Panc1 (cell line): ENCODE measurements at regions not wholly inside any gene's neighbourhood (a gene's known extent, or its start where the extent isn't known, plus 50 kb on each side); places are given as distances from the start of the nearest gene placed in this dataset.

Experiments used
- ATAC-seq: fragments of 200-7000 bp; cut with Tn5 transposase; 2 replicates; pipeline ENCODE4 v1.9.1; 2020; ENCODE audit warnings: mild to moderate bottlenecking, moderate library complexity
- BruUV-seq: library from RNA; stranded (reverse); fragments of 400-500 nt; replicated peaks from 2 replicates; lab custom pipeline; 2021; lab: Mats Ljungman, UMichigan
- CTCF ChIA-PET: fragments of 300-600 bp; sonication (Branson Sonifier 250); formaldehyde crosslinking; loops from one replicate; lab custom pipeline; 2022; ENCODE audit warnings: antibody characterized with exemption; lab: Charles Lee
- POLR2A ChIA-PET: fragments of 300-600 bp; sonication (Branson Sonifier 250); formaldehyde crosslinking; loops from one replicate; lab custom pipeline; 2022; ENCODE audit warnings: antibody characterized with exemption; lab: Charles Lee
- DNase-seq: peaks from one replicate; pipeline ENCODE4 v3.0.0-alpha.2; 2010; ENCODE audit warnings: low read depth, low spot score
- H3K27ac ChIP-seq: 2 replicates; pipeline ENCODE4 v1.5.1; 2011; ENCODE audit warnings: mild to moderate bottlenecking, low read length, inconsistent platforms
- H3K27me3 ChIP-seq: fragments of 200-500 bp; sonication (Bioruptor generic); 2 replicates; pipeline ENCODE4 v1.6.0; 2014; ENCODE audit warnings: low read length, inconsistent platforms; ENCODE audit not compliant: control insufficient read depth, insufficient read depth
- H3K36me3 ChIP-seq: fragments of 200-500 bp; sonication (Bioruptor generic); 2 replicates; pipeline ENCODE4 v1.5.1; 2014; ENCODE audit warnings: inconsistent platforms, mild to moderate bottlenecking, low read length, moderate library complexity; ENCODE audit not compliant: control insufficient read depth, insufficient read depth
- H3K4me1 ChIP-seq: 2 replicates; pipeline ENCODE4 v1.5.1; 2011; ENCODE audit warnings: inconsistent platforms, mild to moderate bottlenecking, low read length, moderate library complexity; ENCODE audit not compliant: control insufficient read depth, insufficient read depth
- H3K4me3 ChIP-seq, 2 experiments: 2 replicates each; pipeline ENCODE4 v1.5.1; 2011 to 2012; ENCODE audit warnings: low read depth in 2 of 2, low read length in 2 of 2, mild to moderate bottlenecking in 2 of 2, inconsistent platforms in 1 of 2, moderate library complexity in 1 of 2
- H3K9me3 ChIP-seq: fragments of 200-500 bp; sonication (Bioruptor generic); 2 replicates; pipeline ENCODE4 v1.5.1; 2014; ENCODE audit warnings: low read depth, mild to moderate bottlenecking, inconsistent platforms, low read length, moderate library complexity; ENCODE audit not compliant: control insufficient read depth, insufficient read depth
- CTCF ChIP-seq: fragments of 450-650 bp; IDR thresholded peaks from 2 replicates; pipeline ENCODE4 v1.5.1; 2017; ENCODE audit warnings: mild to moderate bottlenecking
- POLR2AphosphoS5 ChIP-seq: IDR thresholded peaks from 2 replicates; pipeline ENCODE4 v1.6.1; 2012; ENCODE audit warnings: mild to moderate bottlenecking, low read depth, low read length, moderate library complexity
- REST ChIP-seq, 2 experiments: IDR thresholded peaks; 2 replicates each; pipeline ENCODE4 v1.6.1; 2011 to 2012; ENCODE audit warnings: low read depth in 2 of 2, control low read depth in 1 of 2, low read length in 1 of 2, mild to moderate bottlenecking in 1 of 2, moderate library complexity in 1 of 2; ENCODE audit not compliant: insufficient read depth in 1 of 2
- SIN3A ChIP-seq: IDR thresholded peaks from 2 replicates; pipeline ENCODE4 v1.6.1; 2012; ENCODE audit warnings: low read depth, mild to moderate bottlenecking, low read length, moderate library complexity, borderline replicate concordance; ENCODE audit not compliant: insufficient read depth
- TCF7L2 ChIP-seq: IDR thresholded peaks from 2 replicates; pipeline ENCODE4 v1.6.1; 2011; ENCODE audit warnings: mild to moderate bottlenecking, low read depth, low read length, inconsistent platforms
- in situ Hi-C: cut with HindIII; loops from 2 replicates; pipeline ENCODE4 v1.10.0; 2016; ENCODE audit warnings: low sequenced_read_pairs, low pct_unique_long_range_greater_than_20kb
- intact Hi-C: fragments of 100-400 bp; cut with micrococcal nuclease; formaldehyde crosslinking; loops from one replicate; pipeline ENCODE4 v1.10.0; 2022; ENCODE audit not compliant: unreplicated experiment

GRCh38 chr11:122604621-122605020 lies 50.9 kb upstream of the UBASH3B start:
- H3K9me3 ChIP-seq = no peaks in the 10 kb centered on the region
- no peaks in the 10 kb centered on the region for H3K36me3 ChIP-seq
- ATAC-seq (no peak), DNase-seq (no peak)
- no peaks in the 10 kb centered on the region for H3K4me1 ChIP-seq
- CTCF ChIA-PET = no interaction called here
- POLR2A ChIA-PET = no interaction called here
- no peaks in the 10 kb centered on the region for H3K27me3 ChIP-seq
- no peak for TF ChIP-seq POLR2AphosphoS5
- TF ChIP-seq CTCF = no peak
- no peak for TF ChIP-seq TCF7L2
- no peak overlapping the region for H3K27ac ChIP-seq
- H3K4me3 ChIP-seq = no peak overlapping the region
- no TSS peak for BruUV-seq
- in situ Hi-C loops = no loop called here
- intact Hi-C loops = no loop called here

GRCh38 chr11:122601141-122602125 lies 54.1 kb upstream of the UBASH3B start:
- Histone ChIP-seq H3K4me3 (no peak overlapping the region), H3K4me1 (no peaks in the 10 kb centered on the region), H3K27me3 (no peaks in the 10 kb centered on the region), H3K27ac (no peak overlapping the region), H3K9me3 (no peaks in the 10 kb centered on the region), H3K36me3 (no peaks in the 10 kb centered on the region)
- intact Hi-C loops (no loop called here), in situ Hi-C loops (no loop called here)
- 0 out of 2 replicates have a peak, but pooled peaks have one; percentile 37 for ATAC-seq
- DNase-seq = no peak
- BruUV-seq = no TSS peak
- ChIA-PET POLR2A (no interaction called here), CTCF (no interaction called here)
- TF ChIP-seq POLR2AphosphoS5 = no peak
- no peak for TF ChIP-seq REST (IDR thresholded peaks at IDR 0.05; ENCODE audit: insufficient read depth in 1 of 2, low read depth in 2 of 2, low read length in 1 of 2)
- TF ChIP-seq TCF7L2 = no peak
- TF ChIP-seq SIN3A = no peak
- no peak for TF ChIP-seq CTCF
